Right lobe of liver (tissue), 4 donors: ENCODE measurements at regions not wholly inside any gene's neighbourhood (a gene's known extent, or its start where the extent isn't known, plus 50 kb on each side); places are given as distances from the start of the nearest gene placed in this dataset.

Experiments
- POLR2A ChIP-seq: fragments of 450-650 bp; IDR thresholded peaks from one replicate; pipeline ENCODE4 v1.6.1; 2017; ENCODE audit warnings: antibody characterized with exemption, mild to moderate bottlenecking
- TF ChIP-seq, protein P1 (sequence below), 4 donors: fragments of 200-600 bp in 3 of 4; fragments of 450-650 bp in 1 of 4; IDR thresholded peaks; one replicate each; pipeline versions ENCODE4 v1.5.1 to v1.8.0; 2016 to 2022; ENCODE audit warnings: antibody characterized with exemption in 4 of 4, mild to moderate bottlenecking in 2 of 4
- donor health status: DM: no; HTN: no; CAD: no.
- donor health status: DM: no; HTN: no; CAD: no.
- donor health status: DM: no; HTN: yes; CAD: no.

DNA sequence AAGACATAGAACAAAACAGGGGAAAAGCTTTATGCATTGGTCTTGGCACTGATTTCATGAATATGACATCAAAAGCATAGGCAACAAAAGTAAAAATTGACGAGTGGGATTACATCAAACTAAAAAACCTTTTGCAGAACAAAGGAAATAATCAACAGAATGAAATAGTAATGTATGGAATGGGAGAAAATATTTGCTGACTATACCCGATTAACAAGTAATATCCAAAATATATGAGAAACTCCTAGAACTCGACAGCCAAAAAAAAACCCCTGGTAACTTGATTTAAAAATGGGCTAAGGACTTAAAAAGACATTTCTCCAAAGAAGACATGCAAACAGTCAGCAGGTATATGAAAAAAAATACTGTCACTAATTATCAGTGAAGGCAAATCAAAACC lies 231.7 kb upstream of the MAN1A1 start:
- TF ChIP-seq, protein P1, sequence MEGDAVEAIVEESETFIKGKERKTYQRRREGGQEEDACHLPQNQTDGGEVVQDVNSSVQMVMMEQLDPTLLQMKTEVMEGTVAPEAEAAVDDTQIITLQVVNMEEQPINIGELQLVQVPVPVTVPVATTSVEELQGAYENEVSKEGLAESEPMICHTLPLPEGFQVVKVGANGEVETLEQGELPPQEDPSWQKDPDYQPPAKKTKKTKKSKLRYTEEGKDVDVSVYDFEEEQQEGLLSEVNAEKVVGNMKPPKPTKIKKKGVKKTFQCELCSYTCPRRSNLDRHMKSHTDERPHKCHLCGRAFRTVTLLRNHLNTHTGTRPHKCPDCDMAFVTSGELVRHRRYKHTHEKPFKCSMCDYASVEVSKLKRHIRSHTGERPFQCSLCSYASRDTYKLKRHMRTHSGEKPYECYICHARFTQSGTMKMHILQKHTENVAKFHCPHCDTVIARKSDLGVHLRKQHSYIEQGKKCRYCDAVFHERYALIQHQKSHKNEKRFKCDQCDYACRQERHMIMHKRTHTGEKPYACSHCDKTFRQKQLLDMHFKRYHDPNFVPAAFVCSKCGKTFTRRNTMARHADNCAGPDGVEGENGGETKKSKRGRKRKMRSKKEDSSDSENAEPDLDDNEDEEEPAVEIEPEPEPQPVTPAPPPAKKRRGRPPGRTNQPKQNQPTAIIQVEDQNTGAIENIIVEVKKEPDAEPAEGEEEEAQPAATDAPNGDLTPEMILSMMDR (IDR thresholded peaks at IDR 0.05), result no peak
- no peak for TF ChIP-seq POLR2A
